T follicular helper cell (primary cell): ENCODE measurements at regions not wholly inside any gene's neighbourhood (a gene's known extent, or its start where the extent isn't known, plus 50 kb on each side); places are given as distances from the start of the nearest gene placed in this dataset.

Source experiments
- DNase-seq: peaks from one replicate; pipeline ENCODE4 v3.0.0-alpha.2; 2020; ENCODE audit warnings: low read depth

DNA sequence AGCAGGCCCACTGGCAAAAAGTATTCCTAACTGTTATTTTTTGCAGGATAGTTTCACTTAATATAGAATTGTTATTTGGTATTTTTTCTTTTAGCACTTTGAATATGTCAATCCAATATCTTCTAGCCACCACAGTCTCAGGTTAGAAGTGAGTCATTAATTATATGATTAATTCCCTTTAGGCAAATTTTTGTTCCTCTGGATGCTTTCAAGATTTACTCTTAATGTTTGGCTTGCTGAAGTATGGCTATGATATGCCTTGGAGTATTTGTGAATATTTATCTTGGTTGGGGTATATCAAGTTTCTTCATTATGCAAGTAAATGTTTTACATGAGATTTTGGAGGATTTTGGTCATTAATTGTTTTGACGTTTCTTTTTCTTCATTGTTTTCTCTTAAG lies 152.1 kb upstream of the ALCAM start:
- no peak for DNase-seq

DNA sequence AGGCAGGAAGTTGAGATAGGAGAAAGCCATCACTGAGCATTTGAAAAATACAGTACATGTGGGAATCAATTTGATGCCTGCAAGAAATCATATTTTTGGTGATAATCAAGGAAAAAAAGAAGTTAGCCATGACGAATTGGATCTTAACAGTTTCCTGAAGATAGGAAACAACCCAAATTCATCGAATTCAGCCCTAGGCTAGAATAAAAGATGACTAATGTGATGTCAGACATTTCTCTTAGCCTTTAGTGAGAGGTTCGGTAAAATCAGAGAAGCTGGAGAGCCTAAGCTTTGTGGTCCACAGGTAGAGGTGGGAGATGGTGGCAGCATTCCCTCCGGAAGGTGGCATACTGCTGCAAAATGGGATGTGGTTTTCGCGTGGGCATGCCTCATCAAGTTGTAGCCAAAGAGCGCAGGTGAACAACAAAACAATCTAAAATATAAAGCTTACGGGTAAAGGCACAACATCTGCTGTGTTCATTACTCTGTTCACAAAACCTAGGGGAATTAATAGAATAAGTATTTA lies 144.1 kb upstream of the ALCAM start:
- no peak for DNase-seq

DNA sequence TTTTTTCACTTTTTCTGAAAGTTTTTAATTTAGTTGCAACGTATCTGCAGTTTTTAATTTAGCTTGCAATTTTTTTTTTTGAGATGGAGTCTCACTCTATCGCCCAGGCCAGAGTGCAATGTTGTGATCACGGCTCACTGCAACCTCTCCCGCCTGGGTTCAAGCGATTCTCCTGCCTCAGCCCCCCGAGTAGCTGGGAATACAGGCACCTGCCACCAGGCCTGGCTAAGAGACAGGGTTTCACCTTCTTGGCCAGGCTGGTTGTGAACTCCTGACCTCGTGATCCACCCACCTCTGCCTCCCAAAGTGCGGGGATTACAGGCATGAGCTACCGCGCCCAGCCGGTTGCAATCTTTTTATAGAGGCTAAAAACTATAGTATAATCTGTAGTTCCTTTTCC lies 142.9 kb upstream of the ALCAM start:
- DNase-seq = no peak

DNA sequence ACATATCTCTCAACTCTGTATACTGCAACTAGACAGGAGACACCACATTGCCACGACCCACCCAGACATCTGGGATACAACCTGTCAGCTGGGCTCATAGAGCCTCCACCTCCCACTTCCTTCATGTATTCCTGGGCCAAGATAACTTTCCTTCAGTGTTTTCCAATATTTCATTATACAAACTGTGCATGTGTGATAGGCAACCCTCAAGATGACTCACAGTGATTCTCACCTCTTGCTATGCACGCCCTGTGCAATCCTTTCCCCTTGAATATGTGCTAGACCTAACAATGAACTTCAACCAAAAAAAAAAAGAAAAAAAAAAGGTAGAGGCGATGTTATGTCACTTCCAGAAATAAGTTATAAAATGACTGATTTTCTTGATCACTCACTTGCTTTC lies 138.0 kb upstream of the ALCAM start:
- DNase-seq = no peak

DNA sequence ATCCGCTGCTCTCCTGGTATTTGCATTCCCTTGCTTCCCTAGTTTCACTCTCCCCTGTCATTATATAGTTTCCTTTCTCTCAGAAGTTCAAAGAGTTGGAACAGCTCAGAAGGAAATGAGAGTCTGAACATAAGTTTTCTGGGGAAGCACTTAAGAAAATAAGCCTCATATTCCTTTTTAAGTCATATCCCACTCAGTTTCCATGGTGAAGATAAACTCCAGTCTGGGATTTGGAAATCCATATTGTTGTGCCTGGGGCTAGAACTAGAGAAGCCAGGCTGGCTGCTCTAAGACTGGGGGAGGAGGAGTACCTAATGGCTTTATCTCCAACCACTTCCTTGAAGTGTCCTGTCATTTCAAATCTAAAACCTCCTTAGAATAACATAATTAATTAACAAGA lies 134.2 kb upstream of the ALCAM start:
- no peak for DNase-seq

DNA sequence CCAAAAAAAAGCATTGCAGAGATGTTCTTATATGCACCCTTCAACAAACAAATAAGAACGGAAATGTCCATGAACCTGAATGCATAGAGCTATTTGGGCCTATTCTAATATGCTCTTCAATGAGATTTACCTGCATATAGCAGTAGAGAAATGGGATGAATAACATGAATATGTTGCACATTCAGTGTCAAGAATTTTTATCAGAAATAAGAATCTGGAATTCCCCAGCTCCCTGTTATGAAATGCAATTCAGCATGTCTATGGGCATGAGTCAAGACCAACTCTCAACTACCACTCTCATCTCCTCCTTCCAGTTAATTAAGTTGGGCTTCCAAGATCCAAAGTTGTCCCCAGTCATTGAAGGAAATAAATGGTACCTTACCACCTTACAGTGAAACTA lies 133.7 kb upstream of the ALCAM start:
- DNase-seq = no peak

DNA sequence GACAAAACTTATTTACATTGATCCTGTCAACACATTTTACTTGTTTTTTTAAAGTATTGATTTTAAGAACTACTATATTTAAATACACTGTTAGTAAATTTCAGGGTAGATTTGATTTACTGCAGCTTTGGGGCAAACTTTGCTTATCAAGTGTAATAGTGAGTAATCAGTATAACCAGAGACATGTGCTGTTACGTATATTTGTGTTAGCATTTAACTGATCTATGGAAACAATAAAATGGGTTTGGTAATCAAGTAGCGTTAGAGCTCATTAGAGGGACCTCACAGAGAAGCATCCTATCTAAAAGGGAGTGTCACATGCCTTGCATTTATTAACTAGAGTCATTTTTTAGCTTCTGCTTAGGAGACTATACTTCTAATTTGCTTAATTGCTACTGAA lies 131.5 kb upstream of the ALCAM start:
- no peak for DNase-seq

DNA sequence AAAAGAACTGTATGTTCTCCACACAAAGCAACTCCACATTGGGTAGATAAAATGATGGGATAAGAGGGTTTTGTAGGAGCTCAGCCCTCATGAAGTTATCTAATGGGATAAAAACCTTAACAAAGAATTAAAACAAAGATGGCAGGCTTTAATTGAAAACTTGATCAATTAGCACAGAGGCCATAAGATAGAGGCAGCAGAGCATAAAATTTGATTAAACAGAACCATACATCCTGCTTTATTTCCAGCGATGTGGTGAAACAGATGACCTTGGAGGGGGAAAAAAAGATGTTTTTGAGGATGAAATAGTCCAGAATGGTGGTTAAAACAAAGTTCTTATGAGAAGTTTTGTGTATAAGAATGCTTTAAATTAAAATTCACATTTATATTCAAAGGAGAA lies 130.9 kb upstream of the ALCAM start:
- no peak for DNase-seq

DNA sequence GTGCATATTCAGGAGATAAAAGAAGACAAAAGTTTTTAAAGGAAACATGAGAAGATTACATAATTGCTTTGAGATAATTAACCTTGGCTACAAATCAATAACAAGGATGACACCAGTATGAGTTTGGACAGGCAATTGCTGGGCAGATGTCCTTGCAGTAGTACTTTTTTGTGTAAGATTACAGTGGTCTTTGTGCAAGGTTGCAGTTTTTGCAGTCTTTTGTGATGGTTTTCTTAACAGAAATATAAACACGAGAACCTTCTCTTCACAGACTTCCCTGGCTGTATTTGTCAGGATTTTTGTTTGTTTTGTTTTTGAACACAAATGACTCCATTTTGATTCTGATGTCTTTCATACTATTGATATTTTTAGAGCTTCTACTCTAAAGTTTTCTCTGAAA lies 128.3 kb upstream of the ALCAM start:
- DNase-seq = no peak

DNA sequence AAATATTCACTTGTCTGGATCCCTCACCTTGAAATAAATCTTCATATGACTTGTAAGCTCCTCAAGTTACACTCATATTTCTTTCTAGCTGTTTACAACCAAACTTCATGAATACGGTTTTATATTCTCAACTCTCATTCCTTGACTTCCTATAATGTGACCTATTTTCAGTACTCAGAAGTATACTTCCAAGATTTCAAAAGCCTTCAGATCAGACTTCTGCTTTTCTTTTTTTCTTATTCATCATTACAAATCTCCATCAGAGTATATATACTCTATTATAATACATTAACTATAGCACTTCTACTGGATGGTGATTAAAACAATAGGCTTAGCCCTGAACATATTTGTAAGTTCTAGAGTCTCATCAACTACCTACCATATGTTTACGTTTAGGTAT lies 123.6 kb upstream of the ALCAM start:
- DNase-seq = no peak

DNA sequence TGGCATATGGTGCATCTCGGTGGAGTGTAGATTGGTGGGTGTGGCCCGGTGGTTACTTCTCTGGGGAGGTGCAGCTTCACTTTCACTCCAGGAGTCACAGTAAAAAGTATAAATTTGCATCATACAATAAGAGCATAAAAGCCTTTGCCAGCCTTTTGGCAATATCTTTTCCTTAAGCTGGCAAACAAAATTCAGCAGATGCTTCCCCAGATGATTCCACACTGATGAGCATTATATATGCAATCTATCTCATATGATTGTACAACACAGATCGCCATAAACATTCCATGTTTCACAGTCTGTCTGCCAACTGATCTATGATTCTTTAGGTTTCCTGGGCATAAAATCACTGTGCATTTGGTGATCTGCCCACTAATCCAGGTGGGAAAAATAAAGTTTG lies 120.2 kb upstream of the ALCAM start:
- DNase-seq = no peak

DNA sequence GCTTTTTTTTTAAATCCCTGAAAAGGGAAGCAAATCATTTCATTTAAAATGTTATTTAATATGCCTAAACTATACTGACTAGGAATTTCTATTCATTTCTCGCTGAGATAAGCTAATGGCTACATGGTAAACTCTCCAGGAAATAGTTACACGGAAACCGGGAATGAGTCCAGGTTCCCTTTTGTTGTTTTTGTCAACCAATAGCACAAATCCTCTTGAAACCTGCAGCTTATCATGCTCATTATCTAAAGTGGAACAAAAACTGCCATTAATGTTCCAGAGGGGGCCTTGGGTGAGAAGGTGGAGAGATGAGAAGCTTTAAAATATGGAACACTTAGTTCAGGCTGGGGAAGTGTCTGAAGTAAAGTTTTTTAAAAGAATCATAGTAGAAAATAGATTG lies 113.5 kb upstream of the ALCAM start:
- DNase-seq = no peak

DNA sequence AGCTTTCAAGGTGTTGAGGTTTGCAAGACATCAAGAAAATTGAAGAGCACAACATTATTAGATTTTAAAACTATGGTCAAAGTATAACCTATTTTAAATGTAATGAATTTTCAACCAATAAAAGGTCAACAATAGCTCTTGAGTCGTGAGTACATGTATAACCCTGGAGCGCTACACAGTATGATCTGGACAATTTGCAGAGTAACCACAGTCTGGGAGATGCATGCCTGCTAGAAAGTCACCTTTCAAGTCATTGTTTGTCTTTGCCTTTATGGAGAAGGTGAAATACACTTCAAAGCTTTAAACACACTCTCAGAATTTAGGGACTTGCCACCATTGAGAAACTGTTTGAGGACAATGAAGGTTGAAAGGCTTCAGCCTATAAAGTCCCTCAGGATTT lies 112.6 kb upstream of the ALCAM start:
- DNase-seq = no peak

DNA sequence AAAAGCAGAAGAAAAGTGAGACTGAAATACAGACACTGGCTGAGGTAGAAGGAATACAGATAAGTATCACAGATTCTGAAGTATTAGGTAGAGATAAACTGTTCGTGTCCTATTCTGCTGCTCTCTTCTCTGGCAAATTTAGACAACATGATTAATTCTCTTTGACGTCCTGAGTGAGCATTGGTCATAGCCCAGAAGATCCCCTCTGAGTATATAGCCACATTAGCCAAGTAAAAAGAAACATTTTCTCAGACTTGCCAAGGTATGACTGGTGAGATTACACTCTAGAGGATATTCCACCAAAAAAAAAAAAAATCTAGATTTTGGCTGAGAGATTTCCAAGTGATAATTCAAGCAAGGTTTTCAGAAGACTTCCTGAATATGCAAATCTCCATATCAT lies 111.4 kb upstream of the ALCAM start:
- no peak for DNase-seq

DNA sequence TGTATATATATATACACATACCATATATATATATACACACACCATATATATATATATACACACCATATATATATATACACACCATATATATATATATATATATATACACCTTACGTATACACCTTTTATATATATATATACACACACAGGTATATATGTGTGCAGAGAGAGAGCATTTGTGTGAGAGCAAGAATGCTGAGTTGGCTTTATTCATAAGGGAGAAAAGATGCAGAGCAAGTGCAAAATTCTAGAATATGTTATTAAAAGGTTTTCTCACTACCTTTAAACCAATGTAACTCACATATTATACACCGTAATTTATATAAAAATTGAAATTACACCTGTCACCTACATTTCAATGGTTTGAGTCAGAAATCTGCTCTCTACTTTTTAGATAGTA lies 107.2 kb upstream of the ALCAM start:
- no peak for DNase-seq

DNA sequence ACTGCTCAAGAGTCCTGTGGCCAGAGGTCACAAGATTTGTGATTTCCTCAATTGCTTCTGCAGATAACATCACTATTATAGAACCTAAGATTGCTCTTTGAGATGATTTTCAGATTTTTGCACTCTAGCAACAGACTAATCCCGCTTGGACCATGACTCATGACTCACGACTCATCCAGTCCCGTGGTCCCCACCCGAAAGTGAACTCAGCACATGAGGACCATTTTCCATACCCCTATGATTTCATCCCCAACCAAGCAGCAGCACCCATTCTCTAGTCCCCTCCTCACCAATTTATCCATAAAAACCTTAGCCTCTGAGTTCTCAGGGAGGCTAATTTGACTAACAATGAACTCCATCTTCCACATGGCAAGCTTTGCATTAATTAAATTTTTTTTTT lies 106.3 kb upstream of the ALCAM start:
- DNase-seq = no peak

DNA sequence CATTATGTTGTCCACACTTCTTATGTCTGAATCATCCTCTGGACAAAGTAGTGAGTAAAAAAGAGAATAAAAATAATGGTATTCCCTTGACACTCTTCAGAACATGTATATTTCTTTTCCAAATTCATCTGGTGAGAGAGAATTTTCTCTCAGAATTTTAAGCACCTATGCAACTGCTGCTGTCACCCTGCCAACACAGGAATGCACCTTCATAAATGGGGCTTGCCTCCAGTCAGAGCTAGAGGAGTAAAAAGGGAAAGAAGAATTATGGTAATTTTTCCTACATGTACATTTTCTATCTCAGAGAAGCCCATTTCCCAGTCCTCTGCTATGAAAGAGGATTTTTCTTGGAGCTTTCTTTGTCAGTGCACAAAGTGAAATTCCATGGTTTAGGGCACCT lies 92.2 kb upstream of the ALCAM start:
- no peak for DNase-seq

DNA sequence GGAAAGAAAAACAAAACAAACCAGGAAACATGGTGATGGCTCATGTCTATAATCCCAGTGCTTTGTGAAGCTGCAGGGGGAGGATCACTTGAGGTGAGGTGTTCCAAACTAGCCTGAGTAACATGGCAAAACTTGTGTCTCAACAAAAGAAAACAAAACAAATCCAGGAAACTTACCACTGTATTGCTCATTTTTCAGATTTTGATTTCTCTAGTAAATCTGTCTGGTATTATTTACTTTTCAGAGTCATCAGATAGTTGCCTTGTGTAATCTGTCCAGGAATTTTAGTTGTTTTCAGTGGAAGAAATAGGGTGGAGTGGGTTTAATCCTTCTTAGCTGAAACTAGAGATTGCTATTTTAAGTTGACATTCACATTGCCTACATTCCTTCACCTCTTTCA lies 91.8 kb upstream of the ALCAM start:
- DNase-seq = no peak

DNA sequence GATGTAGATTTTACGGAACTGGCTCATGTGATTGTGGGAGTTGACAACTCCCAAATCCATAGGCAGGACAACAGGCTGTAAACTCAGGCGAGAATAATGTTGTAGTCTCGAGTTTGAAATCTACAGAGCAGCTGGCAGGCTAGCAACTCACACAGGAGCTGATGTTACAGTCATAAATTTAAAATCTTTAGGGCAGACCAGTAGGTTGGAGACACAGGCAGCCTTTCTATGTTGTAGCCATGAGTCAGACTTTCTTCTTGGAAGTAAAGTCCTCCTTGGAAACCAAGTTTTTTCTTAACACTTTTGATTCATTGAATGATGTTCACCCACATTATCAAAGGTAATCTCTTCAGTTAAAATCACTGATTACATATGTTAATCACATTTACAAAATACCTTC lies 89.1 kb upstream of the ALCAM start:
- DNase-seq = no peak

DNA sequence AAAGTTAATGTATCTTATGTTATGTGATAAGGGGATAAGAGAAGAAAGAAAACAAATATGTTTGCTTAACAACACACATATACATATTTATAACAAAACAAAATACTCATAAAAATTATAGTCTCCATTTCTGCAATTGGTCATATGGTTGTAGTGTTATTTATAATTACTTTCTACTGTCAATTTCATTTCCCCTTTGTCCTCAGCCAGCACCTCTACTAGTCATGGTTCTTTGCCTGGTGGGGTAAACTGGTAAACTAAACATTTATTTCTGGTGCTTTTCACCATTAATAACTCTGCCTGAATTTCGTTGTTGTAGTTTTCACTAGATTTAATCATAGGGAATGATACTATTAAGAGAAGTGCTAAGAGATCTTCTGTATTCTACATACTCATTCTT lies 88.0 kb upstream of the ALCAM start:
- no peak for DNase-seq

DNA sequence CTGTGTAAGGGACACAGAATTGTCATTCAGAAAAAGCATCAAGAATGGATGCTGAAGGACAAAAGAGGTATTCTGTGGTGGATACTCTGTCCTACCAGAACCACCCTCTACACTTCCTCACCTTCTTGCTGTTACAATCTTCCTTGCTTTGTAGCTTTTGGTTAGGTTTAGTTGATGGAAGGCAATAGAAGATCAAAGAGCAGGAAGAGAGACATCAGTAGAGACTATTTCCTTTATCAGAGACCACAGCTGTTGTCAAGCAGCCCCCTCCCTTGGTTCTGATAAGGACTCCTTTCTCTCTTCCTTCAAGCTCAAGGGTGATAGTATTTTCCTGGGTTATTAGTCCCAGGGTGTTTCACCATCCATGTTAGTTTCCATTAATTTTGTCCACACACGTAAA lies 84.7 kb upstream of the ALCAM start:
- no peak for DNase-seq

DNA sequence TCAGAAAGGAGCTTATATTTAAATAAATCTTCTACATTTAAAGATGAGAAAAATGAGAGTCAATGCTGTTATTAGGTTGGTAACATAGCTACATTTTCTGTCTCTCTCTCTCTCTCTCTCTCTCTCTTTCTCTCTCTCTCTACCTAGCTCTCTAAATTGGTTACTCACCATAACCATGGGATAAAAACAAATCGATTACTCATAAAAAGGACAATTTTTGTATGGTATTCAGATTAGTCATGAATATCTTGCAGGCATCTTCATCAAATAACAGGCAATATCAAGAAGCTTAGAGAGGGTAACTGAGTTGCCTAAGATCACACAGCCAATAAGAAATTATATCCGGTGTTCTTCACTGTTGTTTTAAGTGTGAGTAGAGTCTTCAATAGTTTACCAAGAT lies 81.8 kb upstream of the ALCAM start:
- DNase-seq = no peak

DNA sequence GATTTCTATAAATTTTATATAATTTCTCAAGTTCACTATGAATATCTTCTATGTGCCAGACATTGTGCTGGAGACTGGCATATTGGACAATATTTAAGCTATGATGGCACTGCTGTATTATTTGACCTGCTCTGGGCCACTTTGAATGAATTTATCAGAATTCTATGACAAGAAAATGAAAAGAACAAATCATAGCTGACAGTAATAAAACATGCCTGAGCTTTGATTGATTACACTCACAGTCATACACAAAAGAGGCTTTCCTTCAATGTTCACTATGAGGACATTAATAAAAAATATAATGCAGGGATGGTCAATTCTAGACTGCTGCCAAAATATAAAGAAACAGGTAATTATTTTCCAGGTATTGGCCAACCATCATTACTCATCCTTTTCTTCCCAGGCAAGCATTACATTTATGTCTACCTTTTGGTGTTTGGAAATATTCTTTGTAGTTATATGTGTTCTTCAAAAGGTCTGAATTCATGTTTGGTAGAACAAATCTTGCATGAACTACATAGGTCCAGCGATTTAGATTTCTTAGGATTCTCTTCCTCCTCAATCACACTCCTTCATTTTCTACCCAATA lies 81.0 kb upstream of the ALCAM start:
- DNase-seq = no peak

DNA sequence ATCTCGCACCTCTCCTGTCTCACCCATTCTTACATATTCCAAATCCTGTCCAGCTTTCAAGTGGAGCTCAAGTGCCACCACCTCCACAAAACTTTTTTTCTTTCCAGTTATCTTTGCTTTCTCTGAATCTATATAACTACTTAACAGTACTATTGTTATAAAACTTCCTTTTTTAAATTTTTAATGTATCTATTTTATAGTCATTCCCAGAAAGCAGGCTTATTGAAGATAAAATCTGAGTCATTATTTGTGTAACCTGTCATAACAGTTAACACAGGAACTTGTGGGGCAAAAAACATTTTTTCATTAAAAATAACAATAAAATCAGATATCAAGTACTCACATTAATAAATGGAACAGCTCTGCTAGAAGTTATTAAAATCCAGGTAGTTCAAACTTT lies 73.3 kb upstream of the ALCAM start:
- DNase-seq = no peak
